Activated T-cell treated with anti-CD3 and anti-CD28 coated beads for 1 hour (primary cell): ENCODE measurements at regions not wholly inside any gene's neighbourhood (a gene's known extent, or its start where the extent isn't known, plus 50 kb on each side); places are given as distances from the start of the nearest gene placed in this dataset.
"Not testable (repeated sequence)": the region's sequence is repeated elsewhere in the genome, so short reads cannot be mapped to it uniquely, and the experiment has no call there.

Experiments
- DNase-seq: peaks from one replicate; pipeline ENCODE4 v3.0.0-alpha.2; 2020; ENCODE audit warnings: low read depth

- DNase-seq, result not testable (repeated sequence)
These were observed 259.9 kb upstream of the PLGLB2 start for GRCh38 chr2:87488021-87488420.

DNA sequence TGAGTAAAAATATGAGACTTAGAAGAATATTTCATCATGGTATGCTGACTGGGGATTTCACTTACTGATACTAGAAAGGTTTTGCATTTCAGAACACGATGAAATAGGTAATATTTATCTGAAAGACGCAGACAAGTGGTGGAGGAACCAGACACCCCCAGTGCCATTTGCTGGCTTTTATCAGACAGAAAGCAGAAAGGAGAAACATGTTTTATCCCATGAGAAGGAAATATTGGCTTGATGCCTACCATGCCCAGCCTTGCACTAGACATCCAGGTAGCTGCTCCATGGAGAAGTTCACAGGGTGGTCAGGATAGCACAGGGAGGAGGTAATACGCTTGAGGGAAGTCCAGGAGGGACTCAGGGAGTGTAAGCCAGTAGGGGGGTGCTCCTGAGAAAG is 258.9 kb upstream of the PLGLB2 start:
- not testable (repeated sequence) for DNase-seq

- not testable (repeated sequence) for DNase-seq
These were observed 253.0 kb upstream of the PLGLB2 start for GRCh38 chr2:87494846-87495245.

DNA sequence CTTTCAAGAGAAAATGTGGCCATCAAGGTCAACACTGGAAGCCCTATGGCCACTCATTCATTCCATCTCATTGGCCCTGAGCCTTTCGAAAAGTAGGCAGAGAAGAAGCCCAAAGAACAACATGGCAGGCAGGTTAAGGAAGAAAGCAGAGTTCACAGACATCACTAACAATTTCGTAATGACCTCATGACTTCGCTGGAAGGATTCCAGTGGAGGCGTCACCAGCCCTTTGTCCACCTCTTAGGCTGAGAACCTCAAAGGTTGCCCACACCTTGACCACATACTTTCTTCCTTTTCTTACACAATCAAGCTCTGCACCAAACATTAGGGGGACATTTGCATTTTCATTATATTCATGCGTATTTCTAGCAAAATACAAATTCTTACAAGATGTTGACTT is 252.4 kb upstream of the PLGLB2 start:
- DNase-seq, result not testable (repeated sequence)

DNA sequence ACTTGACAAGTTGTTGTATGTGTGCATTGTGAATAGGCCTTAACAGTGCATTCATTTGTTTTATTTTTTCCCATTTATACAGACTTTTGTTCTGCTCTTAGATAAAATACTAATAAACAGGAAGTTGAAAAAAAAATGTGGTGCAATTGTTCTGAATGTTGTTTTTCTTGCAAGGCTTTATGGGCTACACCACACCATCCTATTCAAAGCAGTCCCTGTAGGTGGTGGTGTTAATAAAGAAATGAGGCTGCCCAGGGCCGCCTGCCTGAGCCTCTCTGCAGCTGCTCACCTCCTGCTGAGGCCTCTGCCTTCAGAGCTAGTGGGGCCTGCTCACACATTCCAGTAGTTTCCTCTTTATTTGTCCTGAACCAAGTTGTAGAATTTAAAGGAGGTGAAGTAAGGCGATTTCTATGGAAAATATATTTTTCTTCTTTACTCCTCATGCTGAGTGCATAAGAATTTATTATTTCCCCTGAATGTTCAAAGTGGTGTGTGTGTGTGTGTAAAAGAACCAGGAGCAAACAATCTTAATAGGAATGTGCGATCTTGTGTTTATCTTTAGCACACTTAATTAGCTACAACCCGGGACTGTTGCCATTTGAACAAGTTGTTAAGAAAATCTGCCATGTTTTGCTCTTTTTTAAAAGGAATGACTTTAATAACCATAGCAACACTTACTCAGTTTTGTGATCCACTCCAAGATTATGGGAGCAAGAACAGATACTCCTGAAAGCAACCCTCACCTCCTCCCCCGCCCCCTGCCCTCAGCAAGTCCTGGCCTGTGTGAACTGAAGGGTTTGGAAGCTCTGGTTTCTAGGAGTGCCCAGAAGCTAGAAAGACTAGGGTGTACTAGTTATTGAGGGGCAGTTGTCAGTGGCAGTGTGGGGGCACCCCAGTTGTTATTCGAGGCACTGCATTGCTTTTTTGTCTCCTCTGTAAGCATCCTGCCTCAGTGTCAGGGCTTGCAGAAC is 251.6 kb upstream of the PLGLB2 start:
- not testable (repeated sequence) for DNase-seq

- DNase-seq, result not testable (repeated sequence)
These were observed 250.8 kb upstream of the PLGLB2 start for GRCh38 chr2:87497135-87497534.

DNA sequence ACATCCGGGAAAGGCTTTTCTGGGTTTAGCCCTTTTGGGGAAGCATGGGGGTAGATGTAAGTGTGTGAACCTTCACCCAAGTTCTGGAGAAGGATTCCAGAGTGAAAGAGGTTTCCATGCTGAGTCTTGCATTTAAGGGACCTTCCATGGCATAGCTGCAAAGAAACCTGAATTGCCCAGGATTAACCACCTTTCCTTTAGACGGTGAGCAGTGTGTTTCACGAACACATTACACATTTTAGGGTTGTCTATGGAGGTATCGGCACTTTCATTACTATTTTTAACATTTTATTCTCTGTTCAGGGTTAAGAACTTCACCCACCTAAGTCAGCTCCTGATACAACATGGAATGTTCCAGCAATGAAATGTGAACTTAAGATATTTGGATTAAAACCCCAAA is 250.2 kb upstream of the PLGLB2 start:
- not testable (repeated sequence) for DNase-seq

- not testable (repeated sequence) for DNase-seq
These were observed 249.6 kb upstream of the PLGLB2 start for GRCh38 chr2:87498169-87498853.

GRCh38 chr2:87498854-87499238 is 249.0 kb upstream of the PLGLB2 start:
- DNase-seq, result not testable (repeated sequence)

DNA sequence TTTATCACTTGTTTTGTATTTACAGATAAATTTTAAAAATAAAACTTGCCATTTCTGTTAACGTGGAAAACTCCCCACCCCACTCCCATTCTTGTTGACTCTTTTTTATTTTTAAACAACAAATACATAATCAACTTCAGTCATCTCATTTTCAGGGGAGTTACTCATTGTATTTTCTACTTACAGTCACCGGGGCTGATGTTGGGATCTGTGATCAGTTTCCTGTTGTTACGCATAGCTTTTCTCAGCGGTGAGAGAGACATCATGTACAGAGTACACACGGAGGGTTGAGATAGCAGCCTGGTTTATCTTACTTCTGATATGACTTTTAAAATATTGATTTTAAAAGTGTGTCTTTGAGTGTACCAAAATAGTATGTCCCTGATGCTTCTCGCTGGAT is 248.0 kb upstream of the PLGLB2 start:
- not testable (repeated sequence) for DNase-seq

DNA sequence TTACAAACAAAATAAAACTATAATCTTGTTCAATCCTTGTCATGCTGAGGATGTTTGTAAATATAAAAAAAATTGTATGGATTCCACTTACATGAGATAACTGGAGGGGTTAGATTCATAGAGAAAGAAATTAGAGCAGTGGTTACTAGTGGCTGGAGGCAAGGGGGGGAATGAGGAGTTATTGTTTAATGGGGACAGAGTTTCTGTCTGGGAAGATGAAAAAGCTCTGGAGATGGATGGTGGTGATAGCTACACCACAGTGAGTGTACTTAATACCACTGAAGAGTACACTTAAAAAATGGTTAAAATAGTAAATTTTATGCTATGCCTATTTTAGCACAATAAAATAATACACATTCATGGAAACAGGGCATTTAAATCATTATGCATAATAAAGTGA is 247.5 kb upstream of the PLGLB2 start:
- DNase-seq, result not testable (repeated sequence)

- DNase-seq, result not testable (repeated sequence)
These were observed 246.9 kb upstream of the PLGLB2 start for GRCh38 chr2:87500951-87501350.

GRCh38 chr2:87502948-87503347 is 244.9 kb upstream of the PLGLB2 start:
- DNase-seq, result not testable (repeated sequence)

DNA sequence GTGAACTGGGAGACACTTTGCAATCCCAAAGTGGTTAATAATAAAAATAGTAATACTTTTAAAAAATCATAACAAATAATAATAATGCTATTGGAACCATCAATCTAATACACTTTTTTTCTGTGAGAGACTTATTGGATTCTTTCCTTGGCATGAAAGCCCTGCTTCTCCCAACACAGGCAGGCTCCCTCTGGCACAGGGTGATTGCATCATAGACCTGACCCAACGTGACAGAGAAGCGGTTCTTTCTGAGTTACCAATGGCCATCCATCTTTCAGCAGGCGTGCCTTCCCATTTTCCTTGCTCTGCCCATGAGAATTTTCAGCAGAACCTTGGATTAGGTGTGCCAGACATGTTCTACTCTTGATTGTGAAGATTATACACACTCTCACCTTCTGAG is 242.6 kb upstream of the PLGLB2 start:
- not testable (repeated sequence) for DNase-seq

GRCh38 chr2:87505909-87506308 is 242.0 kb upstream of the PLGLB2 start:
- DNase-seq, result not testable (repeated sequence)

- DNase-seq, result not testable (repeated sequence)
These were observed 240.2 kb upstream of the PLGLB2 start for GRCh38 chr2:87507378-87508348.

- not testable (repeated sequence) for DNase-seq
These were observed 236.6 kb upstream of the PLGLB2 start for GRCh38 chr2:87511195-87511778.

DNA sequence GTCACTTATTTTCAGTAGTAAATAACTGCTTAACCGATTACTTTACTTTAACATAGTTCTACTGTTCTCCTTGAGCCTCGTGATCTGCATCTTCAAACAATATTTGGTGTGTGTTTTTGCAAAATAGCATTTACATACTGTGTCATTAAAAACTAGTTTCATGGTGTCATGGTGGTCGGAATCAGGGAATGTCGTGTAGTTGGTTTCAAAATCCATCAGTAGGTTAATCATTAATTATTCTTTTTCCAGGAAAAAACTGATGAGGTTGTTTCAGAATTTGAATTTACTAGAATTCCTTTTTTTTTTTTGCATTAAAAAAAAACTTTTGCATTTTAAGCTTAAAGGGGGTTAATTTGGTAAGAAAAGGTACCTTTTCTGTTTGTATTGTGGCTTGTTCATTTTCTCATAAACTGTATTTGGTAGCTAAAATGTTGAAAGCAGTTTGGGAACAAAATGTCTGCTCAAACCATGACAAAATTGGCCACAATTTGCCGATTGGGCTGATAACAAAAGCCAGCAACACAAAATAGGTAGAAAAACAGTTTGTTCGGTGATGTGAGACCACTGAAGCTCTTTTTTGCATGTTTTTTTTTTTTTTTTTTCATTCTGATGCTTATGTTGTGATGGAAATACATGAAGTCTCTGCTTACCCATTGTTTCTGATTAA is 234.9 kb upstream of the PLGLB2 start:
- not testable (repeated sequence) for DNase-seq

- DNase-seq, result not testable (repeated sequence)
These were observed 233.9 kb upstream of the PLGLB2 start for GRCh38 chr2:87514034-87514433.

- not testable (repeated sequence) for DNase-seq
These were observed 233.4 kb upstream of the PLGLB2 start for GRCh38 chr2:87514515-87514914.

GRCh38 chr2:87515226-87515625 is 232.7 kb upstream of the PLGLB2 start:
- DNase-seq, result not testable (repeated sequence)
